GM23338 (cell line): ENCODE measurements at regions not wholly inside any gene's neighbourhood (a gene's known extent, or its start where the extent isn't known, plus 50 kb on each side); places are given as distances from the start of the nearest gene placed in this dataset.
A peak's percentile ranks its signal among the peaks of the same experiment; 100 is the strongest.

Experiments
- ATAC-seq: fragments of 200-7000 bp; cut with Tn5 transposase; 3 replicates; pipeline ENCODE4 v1.9.1; 2020
- DNase-seq: peaks from one replicate; pipeline ENCODE4 v3.0.0-alpha.2; 2015; ENCODE audit warnings: low spot score
- H2AFZ ChIP-seq: fragments of 200-600 bp; sonication (generic); 2 replicates; pipeline ENCODE4 v1.8.0; 2016; ENCODE audit warnings: antibody characterized with exemption, mild to moderate bottlenecking, moderate library complexity
- H3F3A ChIP-seq: fragments of 200-600 bp; sonication (generic); replicated peaks from 2 replicates; pipeline ENCODE4 v1.8.0; 2017; ENCODE audit warnings: antibody characterized with exemption, mixed run types, low read depth
- H3K27ac ChIP-seq: fragments of 200-600 bp; sonication (generic); 2 replicates; pipeline ENCODE4 v1.6.1; 2016; ENCODE audit warnings: low read depth
- H3K27me3 ChIP-seq: fragments of 200-600 bp; sonication (generic); 2 replicates; pipeline ENCODE4 v1.8.0; 2016; ENCODE audit warnings: mild to moderate bottlenecking, mixed run types, moderate library complexity; ENCODE audit not compliant: insufficient read depth
- H3K36me3 ChIP-seq: fragments of 200-600 bp; sonication (generic); 2 replicates; pipeline ENCODE4 v1.8.0; 2016; ENCODE audit warnings: mild to moderate bottlenecking; ENCODE audit not compliant: insufficient read depth
- H3K4me1 ChIP-seq: fragments of 200-600 bp; sonication (generic); 2 replicates; pipeline ENCODE4 v1.8.0; 2016; ENCODE audit warnings: mild to moderate bottlenecking, moderate library complexity; ENCODE audit not compliant: insufficient read depth
- H3K4me2 ChIP-seq: fragments of 200-600 bp; sonication (generic); 2 replicates; pipeline ENCODE4 v1.7.1; 2017; ENCODE audit warnings: mixed run types
- H3K4me3 ChIP-seq: fragments of 200-600 bp; sonication (generic); 2 replicates; pipeline ENCODE4 v1.6.1; 2016; ENCODE audit warnings: mixed run types
- H3K79me2 ChIP-seq: fragments of 200-600 bp; sonication (generic); replicated peaks from 2 replicates; pipeline ENCODE4 v1.8.0; 2017; ENCODE audit warnings: mild to moderate bottlenecking; ENCODE audit not compliant: insufficient read depth
- H3K9me2 ChIP-seq: fragments of 200-600 bp; sonication (generic); 2 replicates; pipeline ENCODE4 v1.8.0; 2017; ENCODE audit not compliant: insufficient read depth
- H4K20me1 ChIP-seq: fragments of 200-600 bp; sonication (generic); replicated peaks from 2 replicates; pipeline ENCODE4 v1.8.0; 2017; ENCODE audit warnings: mild to moderate bottlenecking; ENCODE audit not compliant: insufficient read depth
- H3K27ac Mint-ChIP-seq: 2 replicates; pipeline ENCODE4 v1.8.0; 2020; ENCODE audit warnings: inconsistent platforms, mild to moderate bottlenecking, moderate library complexity, mixed read lengths
- H3K27me3 Mint-ChIP-seq: 3 replicates; pipeline ENCODE4 v1.8.0; 2022; ENCODE audit warnings: low read depth, mild to moderate bottlenecking, moderate library complexity, mixed read lengths, inconsistent platforms; ENCODE audit not compliant: insufficient read depth, poor library complexity
- H3K36me3 Mint-ChIP-seq: 3 replicates; pipeline ENCODE4 v1.8.0; 2021; ENCODE audit warnings: low read depth, mild to moderate bottlenecking, inconsistent platforms, moderate library complexity, mixed read lengths
- H3K4me1 Mint-ChIP-seq: 3 replicates; pipeline ENCODE4 v1.8.0; 2020; ENCODE audit warnings: mild to moderate bottlenecking, inconsistent platforms, mixed read lengths
- H3K4me3 Mint-ChIP-seq: 3 replicates; pipeline ENCODE4 v1.8.0; 2021; ENCODE audit warnings: moderate library complexity, mild to moderate bottlenecking, inconsistent platforms, mixed read lengths
- H3K9me3 Mint-ChIP-seq: 3 replicates; pipeline ENCODE4 v1.8.0; 2020; ENCODE audit warnings: moderate library complexity, mild to moderate bottlenecking, inconsistent platforms, mixed read lengths
- CREB1 ChIP-seq: fragments of 250-450 bp; sonication (Bioruptor Pico); IDR thresholded peaks from 2 replicates; pipeline ENCODE4 v1.5.0; 2020; ENCODE audit warnings: low read depth, mild to moderate bottlenecking, moderate library complexity
- CTCF ChIP-seq, 2 experiments: fragments of 200-600 bp in 1 of 2; sonication (generic) in 1 of 2; conservative IDR thresholded peaks; 2 replicates each; pipeline versions ENCODE4 v1.5.1 to v1.6.1; 2016 to 2017; ENCODE audit warnings: antibody characterized with exemption in 2 of 2, low read depth in 2 of 2, mild to moderate bottlenecking in 2 of 2, moderate library complexity in 1 of 2
- ETS1 ChIP-seq: IDR thresholded peaks from 2 replicates; pipeline ENCODE4 v1.6.1; 2016; ENCODE audit warnings: antibody characterized with exemption
- EZH2 ChIP-seq: fragments of 200-600 bp; sonication (generic); IDR thresholded peaks from one replicate; pipeline ENCODE4 v1.8.0; 2017; ENCODE audit warnings: antibody characterized with exemption, mild to moderate bottlenecking, low read depth; ENCODE audit not compliant: unreplicated experiment
- EZH2phosphoT487 ChIP-seq: fragments of 200-600 bp; sonication (generic); IDR thresholded peaks from one replicate; pipeline ENCODE4 v1.8.1; 2018; ENCODE audit warnings: antibody characterized with exemption; ENCODE audit not compliant: unreplicated experiment
- JUNB ChIP-seq: IDR thresholded peaks from one replicate; pipeline ENCODE4 v1.6.1; 2016; ENCODE audit warnings: antibody characterized with exemption; ENCODE audit not compliant: unreplicated experiment
- POLR2AphosphoS5 ChIP-seq: IDR thresholded peaks from 2 replicates; pipeline ENCODE4 v1.6.1; 2016; ENCODE audit warnings: antibody characterized with exemption, low read depth
- REST ChIP-seq: IDR thresholded peaks from one replicate; pipeline ENCODE4 v1.6.1; 2018; ENCODE audit warnings: antibody characterized with exemption; ENCODE audit not compliant: unreplicated experiment
- STAT1 ChIP-seq: IDR thresholded peaks from one replicate; pipeline ENCODE4 v1.6.1; 2016; ENCODE audit warnings: antibody characterized with exemption; ENCODE audit not compliant: unreplicated experiment
- ZNF114 ChIP-seq: fragments of 250-450 bp; sonication (Bioruptor Pico); IDR thresholded peaks from 2 replicates; pipeline ENCODE4 v1.5.0; 2020; ENCODE audit warnings: mild to moderate bottlenecking, moderate library complexity
- ZNF331 ChIP-seq: fragments of 250-450 bp; sonication (Bioruptor Pico); IDR thresholded peaks from 2 replicates; pipeline ENCODE4 v1.5.0; 2020; ENCODE audit warnings: low read depth, mild to moderate bottlenecking, moderate library complexity

- TF ChIP-seq REST (no peak), CTCF (conservative IDR thresholded peaks at IDR 0.05; ENCODE audit: low read depth in 2 of 2) (no peak), JUNB (no peak), ZNF114 (CRISPR knock-in tag) (no peak)
These were observed 110.4 kb downstream of the CDC42EP3 start (continued) for GRCh38 chr2:37560863-37561614.

GRCh38 chr2:37561615-37562569 lies 109.5 kb downstream of the CDC42EP3 start:
- H3K27me3 ChIP-seq, result no peaks in the 10 kb centered on the region
- H3K9me3 Mint-ChIP-seq, result peaks cover 3% of the 10 kb centered on the region; the same call in 1 of the 3 replicates
- H2AFZ ChIP-seq, result no peak overlapping the region
- peaks cover 2% of the 10 kb centered on the region for H3K27me3 Mint-ChIP-seq
- no peak overlapping the region for H3K4me3 ChIP-seq
- no peaks in the 10 kb centered on the region for H3K79me2 ChIP-seq
- no peaks in the 10 kb centered on the region for H3K9me2 ChIP-seq
- no peaks in the 10 kb centered on the region for H4K20me1 ChIP-seq
- no peaks in the 10 kb centered on the region for H3K4me1 ChIP-seq
- no peak for ATAC-seq
- no peak overlapping the region for H3K4me2 ChIP-seq
- no peak for TF ChIP-seq EZH2
- no peak for TF ChIP-seq CTCF (conservative IDR thresholded peaks at IDR 0.05; ENCODE audit: low read depth in 2 of 2)
- no peak for TF ChIP-seq ZNF331 (CRISPR knock-in tag)
- no peak for TF ChIP-seq EZH2phosphoT487
- no peak for TF ChIP-seq JUNB
- no peak for TF ChIP-seq CREB1 (CRISPR knock-in tag)
- TF ChIP-seq ZNF114 (CRISPR knock-in tag), result no peak
- no peak for TF ChIP-seq POLR2AphosphoS5
- TF ChIP-seq ETS1, result no peak
- no peak for TF ChIP-seq REST
- TF ChIP-seq STAT1, result no peak
- no peak overlapping the region for H3K27ac ChIP-seq
- DNase-seq, result peak; percentile 24
- no peak overlapping the region for H3K27ac Mint-ChIP-seq
- no peaks in the 10 kb centered on the region for H3F3A ChIP-seq
- H3K4me1 Mint-ChIP-seq, result peaks cover 10% of the 10 kb centered on the region
- no peaks in the 10 kb centered on the region for H3K36me3 ChIP-seq
- no peaks in the 10 kb centered on the region for H3K36me3 Mint-ChIP-seq
- no peak overlapping the region for H3K4me3 Mint-ChIP-seq
